T-helper 2 cell treated with Interferon-gamma antibody and Interleukin-4, amounts not matched to agents 5 μg/mL and 100 μg/mL, for 36 hours (primary cell): ENCODE measurements at regions not wholly inside any gene's neighbourhood (a gene's known extent, or its start where the extent isn't known, plus 50 kb on each side); places are given as distances from the start of the nearest gene placed in this dataset.

ENCODE experiments used
- DNase-seq: peaks from one replicate; pipeline ENCODE4 v3.0.0; 2021; ENCODE audit warnings: low spot score
- H3K27ac Mint-ChIP-seq: one replicate; pipeline ENCODE4 v1.8.0; 2021; ENCODE audit warnings: mild to moderate bottlenecking, mixed read lengths
- H3K27me3 Mint-ChIP-seq: one replicate; pipeline ENCODE4 v1.8.0; 2021; ENCODE audit warnings: low read depth, mixed read lengths
- H3K36me3 Mint-ChIP-seq: one replicate; pipeline ENCODE4 v1.8.0; 2021; ENCODE audit warnings: low read depth, mixed read lengths
- H3K4me1 Mint-ChIP-seq: one replicate; pipeline ENCODE4 v1.8.0; 2021; ENCODE audit warnings: low read depth, mixed read lengths
- H3K4me3 Mint-ChIP-seq: one replicate; pipeline ENCODE4 v1.8.0; 2022; ENCODE audit warnings: mild to moderate bottlenecking, moderate library complexity, mixed read lengths
- H3K9me3 Mint-ChIP-seq: one replicate; pipeline ENCODE4 v1.8.0; 2021; ENCODE audit warnings: mixed read lengths

- no peaks in the 10 kb centered on the region for H3K27me3 Mint-ChIP-seq
Observed at GRCh38 chr15:96766366-96766765, 435.9 kb downstream of the NR2F2 start.

GRCh38 chr15:96767703-96768434, 437.4 kb downstream of the NR2F2 start:
- H3K9me3 Mint-ChIP-seq, result peaks cover 4% of the 10 kb centered on the region
- no peaks in the 10 kb centered on the region for H3K36me3 Mint-ChIP-seq
- H3K4me3 Mint-ChIP-seq, result no peak overlapping the region
- no peaks in the 10 kb centered on the region for H3K4me1 Mint-ChIP-seq
- DNase-seq, result no peak
- H3K27ac Mint-ChIP-seq, result no peak overlapping the region
- H3K27me3 Mint-ChIP-seq, result no peaks in the 10 kb centered on the region

More at GRCh38 chr15:96766366-96766765, 435.9 kb downstream of the NR2F2 start:
- no peak for DNase-seq
- Mint-ChIP-seq H3K36me3 (no peaks in the 10 kb centered on the region), H3K27ac (no peak overlapping the region), H3K4me1 (no peaks in the 10 kb centered on the region), H3K9me3 (peaks cover 4% of the 10 kb centered on the region), H3K4me3 (no peak overlapping the region)

DNA sequence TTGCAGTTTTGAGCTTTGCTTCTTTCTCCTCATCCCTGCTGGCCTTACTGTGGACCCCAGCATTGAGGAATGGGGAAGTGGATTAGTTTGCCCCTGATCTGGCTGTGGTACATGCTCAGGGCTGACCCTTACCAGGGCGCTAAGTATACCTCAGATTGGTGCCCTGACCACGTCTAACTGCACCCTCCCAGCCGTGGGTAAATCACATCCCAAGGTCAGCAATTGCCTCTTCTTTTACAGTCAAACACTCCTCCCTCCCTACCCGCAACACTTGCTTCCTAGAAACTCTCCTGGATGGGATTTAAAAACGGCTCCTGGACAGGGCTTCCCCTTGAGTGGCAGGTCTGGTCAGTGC, 437.9 kb downstream of the NR2F2 start:
- no peak for DNase-seq
- Mint-ChIP-seq H3K4me3 (no peak overlapping the region), H3K36me3 (no peaks in the 10 kb centered on the region), H3K27me3 (no peaks in the 10 kb centered on the region), H3K27ac (no peak overlapping the region), H3K9me3 (peaks cover 4% of the 10 kb centered on the region), H3K4me1 (no peaks in the 10 kb centered on the region)

DNA sequence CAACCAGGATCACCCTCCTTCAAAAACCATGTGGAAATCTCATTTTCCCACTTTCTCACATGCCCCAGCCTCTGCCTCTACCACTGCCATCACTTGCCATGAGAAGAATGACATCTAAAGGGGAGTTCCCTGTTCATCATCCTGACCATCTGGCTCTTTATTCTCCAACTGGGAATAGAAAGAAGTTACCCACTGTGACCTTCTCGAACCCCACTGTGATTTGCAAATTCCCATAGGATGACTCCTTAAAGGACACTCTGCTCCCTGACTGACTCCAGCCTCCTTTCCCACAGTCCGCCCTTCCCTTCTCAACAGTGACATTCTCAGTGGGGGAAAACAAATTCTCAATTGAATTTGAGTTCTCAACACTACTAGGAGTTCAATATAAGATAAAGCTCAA, 440.5 kb downstream of the NR2F2 start:
- H3K4me1 Mint-ChIP-seq, result no peaks in the 10 kb centered on the region
- no peak for DNase-seq
- H3K9me3 Mint-ChIP-seq, result peaks cover 4% of the 10 kb centered on the region
- no peak overlapping the region for H3K4me3 Mint-ChIP-seq
- no peak overlapping the region for H3K27ac Mint-ChIP-seq
- no peaks in the 10 kb centered on the region for H3K27me3 Mint-ChIP-seq
- H3K36me3 Mint-ChIP-seq, result no peaks in the 10 kb centered on the region

DNA sequence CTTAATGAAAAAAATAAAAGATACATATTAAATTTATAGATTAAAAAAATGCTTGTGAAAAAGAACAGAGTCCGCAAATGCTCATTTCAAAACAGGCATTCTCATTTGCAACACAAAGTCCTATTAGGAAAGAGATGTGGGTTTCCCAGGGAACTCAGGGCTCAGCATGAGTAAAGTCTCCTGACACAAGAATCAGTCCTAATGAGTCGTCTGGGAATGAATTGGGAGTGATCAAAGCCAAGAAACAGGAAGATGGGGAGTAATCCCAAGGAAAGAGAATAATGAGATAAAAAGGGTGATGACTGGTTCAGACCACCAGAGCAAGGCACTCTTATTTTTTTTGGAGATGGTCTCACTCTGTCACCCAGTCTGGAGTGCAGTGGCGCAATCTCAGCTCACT, 443.7 kb downstream of the NR2F2 start:
- Mint-ChIP-seq H3K4me1 (no peaks in the 10 kb centered on the region), H3K27ac (no peak overlapping the region), H3K36me3 (no peaks in the 10 kb centered on the region), H3K9me3 (peaks cover 4% of the 10 kb centered on the region), H3K27me3 (no peaks in the 10 kb centered on the region), H3K4me3 (no peak overlapping the region)
- no peak for DNase-seq

DNA sequence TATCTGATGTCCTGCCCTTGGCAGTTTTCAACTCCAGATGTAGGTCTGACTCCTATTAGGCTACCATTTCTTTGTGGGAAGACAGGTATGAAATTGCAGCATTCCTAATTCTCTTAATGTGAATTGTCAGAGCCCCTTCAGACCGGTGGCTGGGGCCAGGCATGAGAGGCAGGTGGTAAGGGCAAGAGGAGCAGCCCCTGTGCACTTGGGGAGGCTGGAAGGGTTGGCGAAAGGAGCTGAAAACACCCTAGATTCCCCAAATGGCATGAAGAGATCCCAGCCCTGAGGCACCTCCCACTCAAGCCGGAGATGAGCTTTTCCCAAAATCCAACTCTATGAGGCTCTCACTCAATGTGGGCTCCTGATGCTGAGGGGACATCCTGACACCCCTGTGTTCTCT, 453.2 kb downstream of the NR2F2 start:
- H3K4me1 Mint-ChIP-seq, result no peaks in the 10 kb centered on the region
- DNase-seq, result no peak
- no peak overlapping the region for H3K4me3 Mint-ChIP-seq
- H3K27ac Mint-ChIP-seq, result no peak overlapping the region
- H3K9me3 Mint-ChIP-seq, result peaks cover 7% of the 10 kb centered on the region
- H3K36me3 Mint-ChIP-seq, result no peaks in the 10 kb centered on the region
- no peaks in the 10 kb centered on the region for H3K27me3 Mint-ChIP-seq

DNA sequence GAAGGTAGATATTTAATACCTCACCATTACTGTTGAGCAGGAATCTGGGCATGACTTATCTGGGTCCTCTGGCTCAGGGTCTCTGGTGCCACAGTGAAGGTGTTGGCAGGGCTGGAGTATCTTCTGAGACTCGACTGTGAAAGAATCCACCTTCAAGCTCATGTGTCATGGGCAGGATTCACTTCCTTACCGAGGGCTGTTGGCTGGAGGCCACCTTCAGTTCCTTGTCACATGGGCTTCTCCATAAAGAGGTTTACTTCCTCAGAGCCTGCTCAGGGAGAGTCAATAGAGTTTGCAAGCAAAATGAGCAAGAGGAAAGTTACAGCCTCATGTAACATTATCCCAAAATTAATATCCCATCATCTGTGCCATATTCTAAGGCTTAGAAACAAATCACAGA, 459.5 kb downstream of the NR2F2 start:
- Mint-ChIP-seq H3K4me1 (no peaks in the 10 kb centered on the region), H3K9me3 (no peaks in the 10 kb centered on the region), H3K27me3 (no peaks in the 10 kb centered on the region), H3K4me3 (no peak overlapping the region), H3K27ac (no peak overlapping the region), H3K36me3 (no peaks in the 10 kb centered on the region)
- DNase-seq, result no peak

DNA sequence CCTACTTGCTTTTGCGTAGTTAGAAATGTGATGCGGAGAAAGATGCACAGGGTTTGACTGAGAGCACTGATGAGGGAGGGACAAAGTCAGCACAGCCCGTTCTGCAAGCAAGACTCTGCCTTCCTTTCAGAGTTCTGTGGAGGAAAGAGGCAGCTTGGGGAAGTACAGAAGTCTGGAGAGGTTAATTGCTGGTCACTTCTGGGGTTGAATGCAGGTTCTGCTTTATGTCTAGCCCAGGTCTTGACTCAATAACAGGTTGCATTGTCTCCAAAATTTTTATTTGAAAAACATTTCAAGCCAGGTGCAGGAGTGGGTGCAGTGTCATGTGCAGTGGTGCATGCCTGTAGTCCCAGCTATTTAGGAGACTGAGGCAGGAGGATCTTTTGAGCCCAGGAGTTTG, 461.7 kb downstream of the NR2F2 start:
- DNase-seq, result no peak
- Mint-ChIP-seq H3K4me3 (no peak overlapping the region), H3K27ac (no peak overlapping the region), H3K36me3 (no peaks in the 10 kb centered on the region), H3K27me3 (no peaks in the 10 kb centered on the region), H3K4me1 (no peaks in the 10 kb centered on the region), H3K9me3 (no peaks in the 10 kb centered on the region)

DNA sequence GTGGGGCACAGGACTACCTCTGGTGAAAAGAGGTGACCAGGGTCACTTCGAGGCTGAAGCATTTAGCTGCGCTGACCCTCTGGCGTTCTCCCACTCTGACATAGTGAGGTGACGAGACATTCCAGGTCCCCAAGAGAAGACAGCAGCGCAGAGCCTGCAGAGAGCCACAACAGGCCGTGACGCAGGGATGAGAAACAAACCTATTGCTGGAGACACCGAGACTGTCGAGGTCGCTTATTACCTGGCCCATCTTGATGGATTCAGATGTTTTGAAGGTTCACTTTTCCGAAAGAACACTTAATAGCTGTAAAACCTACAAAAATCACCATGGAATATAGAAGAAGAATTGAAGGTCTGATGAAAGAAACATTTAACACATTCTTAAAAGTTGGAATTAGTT, 466.3 kb downstream of the NR2F2 start:
- Mint-ChIP-seq H3K4me1 (no peaks in the 10 kb centered on the region), H3K4me3 (no peak overlapping the region)

DNA sequence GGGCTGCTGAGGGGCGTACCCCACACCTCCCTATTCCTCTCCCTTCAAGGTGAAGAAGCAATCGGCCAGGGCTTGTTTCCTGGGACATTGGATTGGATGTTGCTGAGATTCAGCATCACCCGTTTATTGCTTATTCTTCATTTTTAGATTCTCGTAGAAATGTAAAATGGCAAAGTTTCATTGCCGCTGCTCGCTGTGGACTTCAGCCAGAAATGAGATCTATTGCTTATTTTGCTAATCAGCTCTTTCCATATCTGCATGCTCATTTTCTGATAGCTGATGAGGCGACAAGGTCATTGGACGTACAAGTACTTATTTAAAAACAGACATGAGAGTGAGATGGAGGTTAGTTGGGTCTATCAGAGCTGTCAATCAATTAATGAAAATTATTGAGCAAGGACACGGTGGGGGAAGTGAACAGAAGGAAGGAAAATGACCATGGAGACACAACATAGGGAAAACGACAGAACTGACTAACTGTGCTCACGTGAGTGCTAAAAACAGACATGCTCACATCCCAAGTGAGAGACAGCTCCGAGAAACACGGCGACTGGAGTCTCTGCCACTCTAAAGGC, 471.2 kb downstream of the NR2F2 start:
- H3K4me1 Mint-ChIP-seq, result no peaks in the 10 kb centered on the region
- no peak overlapping the region for H3K4me3 Mint-ChIP-seq
- H3K27ac Mint-ChIP-seq, result no peak overlapping the region
- DNase-seq, result no peak
- H3K9me3 Mint-ChIP-seq, result peaks cover 8% of the 10 kb centered on the region
- no peaks in the 10 kb centered on the region for H3K27me3 Mint-ChIP-seq
- no peaks in the 10 kb centered on the region for H3K36me3 Mint-ChIP-seq

More for the DNA sequence above, 466.3 kb downstream of the NR2F2 start:
- Mint-ChIP-seq H3K36me3 (no peaks in the 10 kb centered on the region), H3K27ac (no peak overlapping the region), H3K27me3 (no peaks in the 10 kb centered on the region), H3K9me3 (peaks cover 7% of the 10 kb centered on the region)
- DNase-seq, result no peak

- DNase-seq, result no peak
- Mint-ChIP-seq H3K4me3 (no peak overlapping the region), H3K27me3 (no peaks in the 10 kb centered on the region), H3K4me1 (no peaks in the 10 kb centered on the region), H3K9me3 (peaks cover 10% of the 10 kb centered on the region), H3K27ac (no peak overlapping the region), H3K36me3 (no peaks in the 10 kb centered on the region)
Observed at GRCh38 chr15:96802611-96803255, 472.2 kb downstream of the NR2F2 start.

- H3K27me3 Mint-ChIP-seq, result no peaks in the 10 kb centered on the region
- no peak for DNase-seq
- H3K27ac Mint-ChIP-seq, result no peak overlapping the region
- peaks cover 10% of the 10 kb centered on the region for H3K9me3 Mint-ChIP-seq
- H3K4me3 Mint-ChIP-seq, result no peak overlapping the region
- no peaks in the 10 kb centered on the region for H3K36me3 Mint-ChIP-seq
- no peaks in the 10 kb centered on the region for H3K4me1 Mint-ChIP-seq
Observed at GRCh38 chr15:96804754-96805153, 474.3 kb downstream of the NR2F2 start.

DNA sequence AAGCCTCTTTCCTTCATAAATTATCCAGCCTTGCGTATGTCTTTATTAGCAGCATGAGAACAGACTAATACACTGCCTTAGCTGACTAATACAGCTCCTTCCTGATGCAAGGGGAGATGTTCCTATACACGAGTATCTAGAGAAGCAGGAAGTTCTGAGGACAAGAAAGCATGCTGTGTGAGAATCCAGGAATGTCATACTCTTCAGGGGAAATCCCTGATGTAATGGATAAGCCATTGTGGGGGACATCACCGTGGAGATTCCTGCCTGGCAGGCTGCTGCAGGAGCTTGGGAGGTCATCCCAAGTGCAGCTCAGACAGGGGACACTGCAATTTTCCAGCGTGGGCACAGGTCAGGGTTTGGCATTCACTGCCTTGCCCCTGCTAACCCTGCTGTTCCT, 476.9 kb downstream of the NR2F2 start:
- H3K27me3 Mint-ChIP-seq, result no peaks in the 10 kb centered on the region
- no peaks in the 10 kb centered on the region for H3K4me1 Mint-ChIP-seq
- H3K27ac Mint-ChIP-seq, result no peak overlapping the region
- H3K4me3 Mint-ChIP-seq, result no peak overlapping the region
- no peaks in the 10 kb centered on the region for H3K36me3 Mint-ChIP-seq
- no peak for DNase-seq
- H3K9me3 Mint-ChIP-seq, result peaks cover 3% of the 10 kb centered on the region

- DNase-seq, result no peak
- Mint-ChIP-seq H3K4me1 (no peaks in the 10 kb centered on the region), H3K9me3 (peaks cover 4% of the 10 kb centered on the region), H3K27ac (no peak overlapping the region), H3K36me3 (no peaks in the 10 kb centered on the region), H3K27me3 (no peaks in the 10 kb centered on the region), H3K4me3 (no peak overlapping the region)
Observed at GRCh38 chr15:96817900-96818299, 487.4 kb downstream of the NR2F2 start.
